A673 (cell line): ENCODE measurements at regions not wholly inside any gene's neighbourhood (a gene's known extent, or its start where the extent isn't known, plus 50 kb on each side); places are given as distances from the start of the nearest gene placed in this dataset.

Source experiments
- BruUV-seq: library from RNA; stranded (reverse); fragments of 400-500 nt; replicated peaks from 2 replicates; lab custom pipeline; 2021; lab: Mats Ljungman, UMichigan
- CTCF ChIA-PET: fragments of 300-600 bp; sonication (Branson Sonifier 250); formaldehyde crosslinking; loops from one replicate; lab custom pipeline; 2022; ENCODE audit warnings: antibody characterized with exemption; lab: Charles Lee
- POLR2A ChIA-PET: fragments of 300-600 bp; sonication (Branson Sonifier 250); formaldehyde crosslinking; loops from one replicate; lab custom pipeline; 2022; ENCODE audit warnings: antibody characterized with exemption; ENCODE audit not compliant: low non-redundant PET; lab: Charles Lee
- DNase-seq: peaks from one replicate; pipeline ENCODE4 v3.0.0-alpha.2; 2015; ENCODE audit warnings: low spot score
- H3K27ac ChIP-seq: fragments of 200-600 bp; sonication (generic); 2 replicates; pipeline ENCODE4 v1.5.1; 2016; ENCODE audit warnings: mixed run types, low read depth, mild to moderate bottlenecking, mixed read lengths, antibody characterized with exemption, low read length; ENCODE audit not compliant: poor library complexity, severe bottlenecking
- H3K27me3 ChIP-seq: fragments of 200-600 bp; sonication (generic); replicated peaks from 2 replicates; pipeline ENCODE4 v1.6.1; 2017; ENCODE audit warnings: mixed run types, low read depth, mild to moderate bottlenecking, mixed read lengths, antibody characterized with exemption, low read length; ENCODE audit not compliant: insufficient read depth, poor library complexity
- H3K36me3 ChIP-seq: fragments of 200-600 bp; sonication (generic); 2 replicates; pipeline ENCODE4 v1.6.1; 2016; ENCODE audit warnings: mixed run types, mild to moderate bottlenecking, mixed read lengths, antibody characterized with exemption, low read length; ENCODE audit not compliant: insufficient read depth, poor library complexity, severe bottlenecking
- H3K4me1 ChIP-seq: fragments of 200-600 bp; sonication (generic); 2 replicates; pipeline ENCODE4 v1.6.1; 2017; ENCODE audit warnings: mixed run types, mild to moderate bottlenecking, mixed read lengths, antibody characterized with exemption, low read length; ENCODE audit not compliant: insufficient read depth, poor library complexity, severe bottlenecking
- H3K4me3 ChIP-seq: fragments of 200-600 bp; sonication (generic); 2 replicates; pipeline ENCODE4 v1.5.1; 2016; ENCODE audit warnings: low read depth, mixed run types, mild to moderate bottlenecking, mixed read lengths, low read length; ENCODE audit not compliant: poor library complexity, severe bottlenecking
- H3K9me3 ChIP-seq: fragments of 200-600 bp; sonication (generic); 2 replicates; pipeline ENCODE4 v1.6.1; 2016; ENCODE audit warnings: mixed run types, low read depth, mild to moderate bottlenecking, mixed read lengths, antibody characterized with exemption, low read length; ENCODE audit not compliant: poor library complexity, severe bottlenecking
- CTCF ChIP-seq: fragments of 300-800, 200-600 bp; sonication (generic); conservative IDR thresholded peaks from 2 replicates; pipeline ENCODE4 v1.5.1; 2017; ENCODE audit warnings: low read depth, mild to moderate bottlenecking, antibody characterized with exemption, low read length, moderate library complexity, mixed read lengths
- EZH2 ChIP-seq: fragments of 200-600 bp; sonication (generic); IDR thresholded peaks from 2 replicates; pipeline ENCODE4 v1.6.1; 2017; ENCODE audit warnings: borderline replicate concordance, low read depth, mild to moderate bottlenecking, mixed read lengths, antibody characterized with exemption, low read length; ENCODE audit not compliant: poor library complexity, severe bottlenecking
- intact Hi-C: fragments of 100-400 bp; cut with micrococcal nuclease; formaldehyde crosslinking; loops from one replicate; pipeline ENCODE4 v1.10.0; 2022; ENCODE audit not compliant: unreplicated experiment

GRCh38 chr20:62563561-62563960, 78.7 kb upstream of the SLCO4A1 start:
- intact Hi-C loops, result no loop called here
- ChIA-PET CTCF (interaction anchor here (0.8 kb wide), 1 partner anchor 53 kb away, joined by 4 read pairs; no protein-coding TSS in a partner anchor), POLR2A (no interaction called here)
- H3K9me3 ChIP-seq, result no peaks in the 10 kb centered on the region
- no peaks in the 10 kb centered on the region for H3K4me1 ChIP-seq
- DNase-seq, result no peak
- peaks cover 31% of the 10 kb centered on the region for H3K27me3 ChIP-seq
- no TSS peak for BruUV-seq
- H3K36me3 ChIP-seq, result no peaks in the 10 kb centered on the region
- TF ChIP-seq EZH2 (no peak), CTCF (no peak)
- H3K27ac ChIP-seq, result no peak overlapping the region
- H3K4me3 ChIP-seq, result no peak overlapping the region

- TF ChIP-seq EZH2 (no peak), CTCF (no peak)
- H3K27me3 ChIP-seq, result peaks cover 38% of the 10 kb centered on the region
These were observed 77.7 kb upstream of the SLCO4A1 start for GRCh38 chr20:62564456-62565245.

GRCh38 chr20:62566266-62566665, 76.0 kb upstream of the SLCO4A1 start:
- no peaks in the 10 kb centered on the region for H3K36me3 ChIP-seq
- no peaks in the 10 kb centered on the region for H3K9me3 ChIP-seq
- DNase-seq, result no peak
- ChIA-PET CTCF (no interaction called here), POLR2A (no interaction called here)
- no peak overlapping the region for H3K27ac ChIP-seq
- H3K4me3 ChIP-seq, result no peak overlapping the region
- intact Hi-C loops, result no loop called here
- H3K4me1 ChIP-seq, result no peaks in the 10 kb centered on the region
- BruUV-seq, result no TSS peak
- TF ChIP-seq CTCF (no peak), EZH2 (no peak)
- peaks cover 36% of the 10 kb centered on the region for H3K27me3 ChIP-seq

More at GRCh38 chr20:62564456-62565245, 77.7 kb upstream of the SLCO4A1 start:
- no TSS peak for BruUV-seq
- Histone ChIP-seq H3K36me3 (no peaks in the 10 kb centered on the region), H3K4me1 (no peaks in the 10 kb centered on the region), H3K27ac (no peak overlapping the region), H3K4me3 (no peak overlapping the region), H3K9me3 (no peaks in the 10 kb centered on the region)
- no peak for DNase-seq
- ChIA-PET CTCF (no interaction called here), POLR2A (no interaction called here)
- intact Hi-C loops, result no loop called here
